Muscle layer of colon (tissue), 2 donors: ENCODE measurements at regions not wholly inside any gene's neighbourhood (a gene's known extent, or its start where the extent isn't known, plus 50 kb on each side); places are given as distances from the start of the nearest gene placed in this dataset.
"Not testable (repeated sequence)": the region's sequence is repeated elsewhere in the genome, so short reads cannot be mapped to it uniquely, and the experiment has no call there.

ENCODE experiments used
- H3K27ac ChIP-seq: one replicate; pipeline ENCODE4 v1.7.0; 2013; ENCODE audit warnings: low read depth, mild to moderate bottlenecking, low read length, moderate library complexity
- H3K27me3 ChIP-seq, 2 donors: one replicate each; pipeline ENCODE4 v1.7.0; 2013; ENCODE audit warnings: low read length in 2 of 2, mild to moderate bottlenecking in 2 of 2; ENCODE audit not compliant: insufficient read depth in 2 of 2, control insufficient read depth in 1 of 2
- H3K36me3 ChIP-seq: one replicate; pipeline ENCODE4 v1.7.0; 2013; ENCODE audit warnings: mild to moderate bottlenecking, low read length; ENCODE audit not compliant: insufficient read depth
- H3K4me1 ChIP-seq: one replicate; pipeline ENCODE4 v1.7.0; 2013; ENCODE audit warnings: mild to moderate bottlenecking, low read length; ENCODE audit not compliant: insufficient read depth
- H3K4me3 ChIP-seq, 2 donors: one replicate each; pipeline ENCODE4 v1.7.0; 2013; ENCODE audit warnings: low read length in 2 of 2, low read depth in 1 of 2, mild to moderate bottlenecking in 1 of 2, moderate library complexity in 1 of 2
- H3K9ac ChIP-seq: one replicate; pipeline ENCODE4 v1.7.0; 2013; ENCODE audit warnings: low read length
- H3K9me3 ChIP-seq: one replicate; pipeline ENCODE4 v1.7.0; 2013; ENCODE audit warnings: mild to moderate bottlenecking, low read length
- donor health status: abdominal sarcoma.
- donor health status: Adenocarcinoma of cecum.

DNA sequence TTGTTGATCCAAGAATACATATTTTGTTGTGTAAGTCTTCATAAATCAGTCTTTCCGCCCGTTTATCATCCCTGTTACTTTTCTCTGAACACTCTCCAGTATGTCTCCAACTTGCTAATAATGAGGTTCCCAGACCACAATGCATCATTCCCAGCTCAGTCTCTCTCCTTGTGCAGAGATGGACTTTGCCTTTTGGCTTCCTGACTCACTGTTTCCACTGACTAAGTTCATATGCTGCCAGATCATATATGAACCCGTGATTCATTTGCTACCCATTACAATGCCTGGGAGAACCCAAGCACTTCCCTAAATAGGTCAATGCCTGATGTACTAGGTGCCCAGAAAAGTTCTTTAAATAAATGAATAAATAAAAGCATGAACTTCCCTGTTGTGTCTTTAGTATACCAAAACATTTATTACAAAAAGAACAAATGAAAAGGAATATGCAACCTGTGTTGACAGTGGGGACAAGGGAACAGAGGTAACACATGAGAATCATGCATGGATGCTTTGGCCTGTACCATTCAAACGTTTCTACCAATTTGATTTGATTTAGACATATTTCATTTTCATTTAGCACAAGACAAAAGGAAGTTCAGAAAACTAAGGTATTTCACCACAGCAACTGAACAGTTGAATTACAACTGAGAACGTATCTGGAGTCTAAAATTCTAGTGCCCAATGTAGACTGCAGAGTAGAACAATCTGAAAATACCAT, 215.4 kb upstream of the HNRNPA3 start:
- no peaks in the 10 kb centered on the region for H3K9me3 ChIP-seq
- peaks cover 4% of the 10 kb centered on the region for H3K4me1 ChIP-seq
- H3K9ac ChIP-seq, result no peak overlapping the region
- H3K4me3 ChIP-seq, result no peak overlapping the region
- no peaks in the 10 kb centered on the region for H3K27me3 ChIP-seq
- H3K36me3 ChIP-seq, result no peaks in the 10 kb centered on the region
- H3K27ac ChIP-seq, result no peak overlapping the region

DNA sequence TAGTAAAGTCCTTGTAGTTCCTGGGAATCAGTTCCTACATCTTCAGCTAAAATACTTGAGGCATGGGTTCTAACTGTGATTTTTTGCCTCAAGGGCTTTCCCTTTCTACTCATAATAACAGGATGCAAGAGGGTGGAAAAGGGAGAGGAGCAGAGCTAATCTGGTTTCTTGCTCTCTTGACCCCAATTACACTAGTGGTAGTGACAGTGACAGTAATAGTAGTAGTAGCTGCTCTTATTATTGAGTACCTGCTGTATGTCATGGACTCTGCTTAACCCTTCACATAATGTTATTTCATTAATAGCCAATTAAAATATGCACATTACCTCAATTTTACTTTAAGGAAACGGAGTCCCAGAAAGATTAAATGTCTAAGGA, 214.8 kb upstream of the HNRNPA3 start:
- Histone ChIP-seq H3K36me3 (no peaks in the 10 kb centered on the region), H3K9ac (no peak overlapping the region), H3K27ac (no peak overlapping the region), H3K4me1 (peaks cover 4% of the 10 kb centered on the region), H3K4me3 (no peak overlapping the region), H3K27me3 (no peaks in the 10 kb centered on the region), H3K9me3 (no peaks in the 10 kb centered on the region)

DNA sequence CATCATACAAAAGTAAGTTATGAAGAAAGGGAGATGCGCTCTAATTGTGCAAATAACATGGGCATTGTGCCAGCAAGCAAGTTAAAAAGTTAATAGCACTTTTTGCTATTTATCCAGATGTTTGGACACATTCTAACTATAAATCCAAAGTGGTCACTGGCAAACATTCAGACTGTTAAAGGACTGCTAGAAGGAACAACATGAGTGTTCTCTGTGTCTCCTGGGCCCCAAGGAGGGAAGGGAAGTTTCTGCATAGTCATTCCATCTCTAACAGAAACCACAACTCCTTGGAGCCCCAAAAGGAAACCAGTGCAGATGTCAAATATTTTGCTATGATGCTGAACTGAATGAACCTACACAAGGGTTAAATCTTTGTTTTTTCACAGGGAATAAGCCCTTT, 213.3 kb upstream of the HNRNPA3 start:
- H3K27ac ChIP-seq, result no peak overlapping the region

DNA sequence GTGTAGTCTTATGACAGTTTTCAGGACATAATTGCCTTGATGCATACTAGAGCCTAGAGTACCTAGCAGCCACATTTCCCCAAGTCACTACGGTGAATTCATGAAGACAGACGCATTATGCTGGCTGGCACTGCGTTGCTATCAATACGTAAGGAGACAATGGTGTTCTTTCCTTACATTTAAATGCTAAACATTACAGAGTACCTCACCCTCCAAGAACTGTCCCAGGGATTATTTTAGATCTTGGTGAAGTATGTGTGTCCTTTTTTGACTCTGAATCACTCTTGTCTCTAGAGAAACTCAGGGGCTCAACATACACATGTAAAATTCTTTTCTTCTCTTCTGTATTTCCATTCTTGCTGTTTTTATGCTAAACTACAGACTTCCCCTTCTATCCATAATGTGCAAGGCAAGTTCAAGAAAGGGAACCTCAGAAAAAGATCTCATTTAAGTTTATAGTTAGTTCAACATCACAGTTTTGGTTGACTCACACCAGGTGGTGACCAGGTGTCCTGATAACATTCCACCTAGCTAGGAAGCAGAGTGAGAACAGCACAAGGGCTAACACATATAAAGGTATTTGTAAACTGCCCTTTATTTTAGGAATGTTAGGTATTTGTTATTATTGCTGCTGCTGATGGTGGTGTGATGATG, 212.4 kb upstream of the HNRNPA3 start:
- H3K9ac ChIP-seq, result no peak overlapping the region
- H3K36me3 ChIP-seq, result no peaks in the 10 kb centered on the region
- peaks cover 4% of the 10 kb centered on the region for H3K4me1 ChIP-seq
- no peak overlapping the region for H3K27ac ChIP-seq
- no peak overlapping the region for H3K4me3 ChIP-seq
- no peaks in the 10 kb centered on the region for H3K9me3 ChIP-seq
- H3K27me3 ChIP-seq, result no peaks in the 10 kb centered on the region

More for the DNA sequence above, 213.3 kb upstream of the HNRNPA3 start:
- Histone ChIP-seq H3K4me1 (peaks cover 4% of the 10 kb centered on the region), H3K27me3 (no peaks in the 10 kb centered on the region), H3K9me3 (no peaks in the 10 kb centered on the region), H3K9ac (no peak overlapping the region), H3K4me3 (no peak overlapping the region), H3K36me3 (no peaks in the 10 kb centered on the region)

DNA sequence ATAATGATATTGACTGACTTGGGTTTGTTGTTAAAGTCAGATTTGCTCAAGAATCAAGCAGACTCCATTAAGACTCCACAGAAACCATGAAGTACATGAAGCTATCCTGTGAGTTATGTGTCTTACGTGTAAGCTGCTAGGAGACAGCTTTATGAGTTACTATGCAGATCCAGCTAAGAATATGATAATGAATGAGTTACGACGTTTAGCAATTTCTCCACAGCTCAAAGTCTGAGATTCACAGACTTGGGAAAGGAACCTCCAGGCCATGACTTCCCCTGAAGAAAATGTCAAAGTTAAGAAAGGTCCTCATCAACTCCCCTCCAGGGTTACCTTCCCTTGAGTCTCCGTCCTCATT, 211.9 kb upstream of the HNRNPA3 start:
- no peaks in the 10 kb centered on the region for H3K27me3 ChIP-seq
- H3K4me1 ChIP-seq, result peaks cover 4% of the 10 kb centered on the region
- H3K36me3 ChIP-seq, result no peaks in the 10 kb centered on the region
- H3K9me3 ChIP-seq, result no peaks in the 10 kb centered on the region
- H3K4me3 ChIP-seq, result no peak overlapping the region
- no peak overlapping the region for H3K9ac ChIP-seq
- H3K27ac ChIP-seq, result no peak overlapping the region

DNA sequence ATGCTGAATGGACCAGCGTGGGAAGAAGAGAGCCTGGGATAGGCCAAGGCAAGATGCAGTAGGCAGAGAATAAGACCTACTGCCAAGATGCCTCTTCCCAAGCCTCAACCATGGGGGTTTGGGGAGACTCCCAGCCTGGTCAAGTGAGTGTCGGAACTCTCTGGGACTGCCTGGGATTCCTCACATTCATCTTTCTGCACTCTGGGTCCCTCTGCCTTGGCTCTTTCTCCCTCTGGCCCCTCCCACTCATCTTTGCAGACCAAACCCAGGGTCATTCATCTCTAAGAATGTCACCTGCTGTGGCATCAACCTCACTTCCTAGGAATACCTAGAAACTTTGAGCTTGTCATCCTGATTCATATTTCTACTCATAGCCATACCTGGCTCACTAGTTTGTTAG, 211.3 kb upstream of the HNRNPA3 start:
- H3K4me3 ChIP-seq, result no peak overlapping the region
- H3K36me3 ChIP-seq, result no peaks in the 10 kb centered on the region
- H3K4me1 ChIP-seq, result peaks cover 4% of the 10 kb centered on the region
- no peaks in the 10 kb centered on the region for H3K9me3 ChIP-seq
- no peak overlapping the region for H3K9ac ChIP-seq
- no peak overlapping the region for H3K27ac ChIP-seq
- H3K27me3 ChIP-seq, result no peaks in the 10 kb centered on the region

DNA sequence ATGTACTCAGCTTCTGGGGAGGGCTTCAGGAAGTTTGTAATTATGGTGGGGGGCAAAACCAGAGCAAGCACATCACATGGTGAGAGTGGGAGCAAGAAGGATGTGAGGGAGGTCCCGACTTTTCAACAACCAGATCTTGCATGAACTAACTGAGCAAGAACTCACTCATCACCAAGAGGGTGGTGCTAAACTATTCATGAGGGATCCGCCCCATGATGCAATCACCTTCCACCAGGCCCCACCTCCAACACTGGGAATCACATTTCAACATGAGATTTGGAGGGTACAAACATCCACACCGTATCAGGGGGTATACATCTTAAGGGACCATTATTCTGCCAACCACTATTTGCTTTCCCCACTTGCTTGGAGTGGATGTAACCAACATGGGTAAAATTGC, 209.6 kb upstream of the HNRNPA3 start:
- Histone ChIP-seq H3K9ac (no peak overlapping the region), H3K9me3 (no peaks in the 10 kb centered on the region), H3K4me3 (no peak overlapping the region)

DNA sequence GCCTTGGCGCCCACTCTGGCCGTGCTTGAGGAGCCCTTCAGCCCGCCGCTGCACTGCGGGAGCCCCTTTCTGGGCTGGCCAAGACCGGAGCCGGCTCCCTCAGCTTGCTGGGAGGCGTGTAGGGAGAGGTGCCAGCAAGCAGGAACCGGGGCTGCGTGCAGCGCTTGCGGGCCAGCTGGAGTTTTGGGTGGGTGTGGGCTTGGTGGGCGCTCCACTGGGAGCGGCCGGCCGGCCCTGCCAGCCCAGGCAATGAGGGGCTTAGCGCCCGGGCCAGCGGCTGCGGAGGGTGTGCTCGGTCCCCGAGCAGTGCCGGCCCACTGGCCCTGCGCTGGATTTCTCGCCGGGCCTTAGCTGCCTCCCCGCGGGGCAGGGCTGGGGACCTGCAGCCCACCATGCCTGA, 204.9 kb upstream of the HNRNPA3 start:
- H3K36me3 ChIP-seq, H3K27me3 ChIP-seq, H3K9me3 ChIP-seq, H3K9ac ChIP-seq, H3K4me3 ChIP-seq, H3K27ac ChIP-seq, H3K4me1 ChIP-seq: not testable (repeated sequence)

More for the DNA sequence above, 209.6 kb upstream of the HNRNPA3 start:
- Histone ChIP-seq H3K27ac (no peak overlapping the region), H3K36me3 (no peaks in the 10 kb centered on the region), H3K27me3 (no peaks in the 10 kb centered on the region), H3K4me1 (no peaks in the 10 kb centered on the region)

DNA sequence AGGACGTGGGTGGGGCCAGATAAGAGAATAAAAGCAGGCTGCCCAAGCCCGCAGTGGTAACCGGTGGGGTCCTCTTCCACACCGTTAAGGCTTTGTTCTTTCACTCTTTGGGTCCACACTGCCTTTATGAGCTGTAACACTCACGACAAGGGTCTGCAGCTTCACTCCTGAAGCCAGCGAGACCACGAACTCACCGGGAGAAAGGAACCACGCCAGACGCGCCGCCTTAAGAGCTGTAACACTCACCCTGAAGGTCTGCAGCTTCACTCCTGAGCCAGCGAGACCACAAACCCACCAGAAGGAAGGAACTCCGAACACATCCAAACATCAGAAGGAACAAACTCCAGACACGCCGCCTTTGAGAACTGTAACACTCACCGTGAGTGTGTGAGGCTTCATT, 203.9 kb upstream of the HNRNPA3 start:
- not testable (repeated sequence) for H3K9me3 ChIP-seq, H3K27me3 ChIP-seq, H3K36me3 ChIP-seq, H3K9ac ChIP-seq, H3K4me1 ChIP-seq, H3K27ac ChIP-seq, H3K4me3 ChIP-seq

DNA sequence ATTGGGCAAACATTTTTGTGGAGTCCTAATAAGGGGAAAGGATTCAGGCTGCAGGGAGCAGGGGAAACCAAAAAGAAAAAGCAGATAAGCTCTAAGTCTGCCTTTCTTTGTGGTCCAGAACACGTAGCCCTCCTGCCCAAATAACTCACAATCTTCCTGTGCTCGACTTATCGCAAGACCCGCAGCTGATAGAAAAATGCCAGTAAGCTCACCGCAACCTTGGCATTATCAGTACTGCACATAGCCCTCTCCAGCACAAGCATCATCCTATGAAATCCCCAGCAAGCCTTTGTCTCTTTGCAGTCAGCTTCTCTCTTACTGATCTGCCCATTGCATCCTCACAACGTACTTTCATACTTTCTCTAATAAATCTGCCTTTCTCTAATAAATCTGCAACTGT, 202.4 kb upstream of the HNRNPA3 start:
- H3K9ac ChIP-seq, result no peak overlapping the region
- no peak overlapping the region for H3K27ac ChIP-seq
- H3K4me3 ChIP-seq, result no peak overlapping the region
- no peaks in the 10 kb centered on the region for H3K9me3 ChIP-seq
- H3K4me1 ChIP-seq, result peaks cover 7% of the 10 kb centered on the region
- H3K27me3 ChIP-seq, result no peaks in the 10 kb centered on the region
- no peaks in the 10 kb centered on the region for H3K36me3 ChIP-seq

DNA sequence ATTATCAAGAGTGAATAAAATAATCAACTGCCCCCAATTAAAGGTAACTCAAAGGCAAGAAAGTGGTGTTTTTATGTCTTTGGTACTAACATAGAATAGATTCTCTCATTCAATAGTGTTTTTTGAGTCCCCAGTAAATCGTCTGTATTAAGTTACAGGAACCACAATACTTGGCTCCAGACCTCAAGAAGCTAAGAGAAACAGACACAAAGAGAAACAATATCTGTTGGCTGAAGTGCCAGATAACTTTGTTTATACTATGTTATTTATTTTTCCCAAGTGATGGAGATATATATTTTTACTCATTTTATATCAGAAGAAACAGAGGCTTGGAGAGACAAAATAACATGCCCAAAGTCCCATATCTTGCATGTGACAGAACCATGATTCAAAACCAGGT, 201.7 kb upstream of the HNRNPA3 start:
- no peak overlapping the region for H3K27ac ChIP-seq
- H3K36me3 ChIP-seq, result no peaks in the 10 kb centered on the region
- no peaks in the 10 kb centered on the region for H3K27me3 ChIP-seq
- H3K9me3 ChIP-seq, result no peaks in the 10 kb centered on the region
- peaks cover 7% of the 10 kb centered on the region for H3K4me1 ChIP-seq
- no peak overlapping the region for H3K4me3 ChIP-seq
- no peak overlapping the region for H3K9ac ChIP-seq

DNA sequence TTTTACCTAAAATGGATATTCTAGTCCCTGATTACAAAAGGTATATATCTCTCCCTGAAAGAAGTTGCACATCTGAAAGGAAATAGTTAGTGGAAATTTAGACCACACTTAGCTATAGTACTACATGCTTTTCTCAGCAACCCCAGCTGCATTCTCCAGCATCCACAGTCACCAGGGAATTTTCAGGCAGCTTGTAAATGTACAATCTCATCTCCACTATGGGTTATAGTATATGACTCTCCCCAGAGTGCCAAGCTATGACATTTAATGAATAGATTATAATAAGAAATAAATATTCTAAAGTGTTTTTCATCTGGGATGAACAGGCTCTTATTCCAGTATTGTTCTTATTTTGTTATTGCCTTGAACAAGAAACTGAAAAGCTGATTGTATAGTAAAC, 197.6 kb upstream of the HNRNPA3 start:
- H3K27me3 ChIP-seq, result no peaks in the 10 kb centered on the region
- no peak overlapping the region for H3K9ac ChIP-seq
- peaks cover 7% of the 10 kb centered on the region for H3K4me1 ChIP-seq
- no peaks in the 10 kb centered on the region for H3K9me3 ChIP-seq
- no peak overlapping the region for H3K4me3 ChIP-seq
- H3K27ac ChIP-seq, result no peak overlapping the region
- no peaks in the 10 kb centered on the region for H3K36me3 ChIP-seq
